ENCODE measurements at regions not wholly inside any gene's neighbourhood (a gene's known extent, or its start where the extent isn't known, plus 50 kb on each side); places are given as distances from the start of the nearest gene placed in this dataset.

- no peak for TF ChIP-seq PPARA (CRISPR knock-in tag; IDR thresholded peaks at IDR 0.05; ENCODE audit: borderline replicate concordance)
- TF ChIP-seq ZC3H10 (CRISPR knock-in tag; IDR thresholded peaks at IDR 0.05), result no peak
- TF ChIP-seq ZNF70 (CRISPR knock-in tag; IDR thresholded peaks at IDR 0.05), result no peak
- TF ChIP-seq CSRNP3 (CRISPR knock-in tag; IDR thresholded peaks at IDR 0.05), result no peak
- no peak for TF ChIP-seq ZNF565 (CRISPR knock-in tag; conservative IDR thresholded peaks at IDR 0.05; ENCODE audit: low read depth)
Measured at GRCh38 chr11:23519194-23519593, 658.9 kb upstream of the CCDC179 start.
